Non-pigmented ciliary epithelial cell (primary cell): ENCODE measurements at regions not wholly inside any gene's neighbourhood (a gene's known extent, or its start where the extent isn't known, plus 50 kb on each side); places are given as distances from the start of the nearest gene placed in this dataset.

Experiments used
- DNase-seq: peaks from one replicate; pipeline ENCODE4 v3.0.0-alpha.2; 2010; ENCODE audit warnings: low read depth

DNA sequence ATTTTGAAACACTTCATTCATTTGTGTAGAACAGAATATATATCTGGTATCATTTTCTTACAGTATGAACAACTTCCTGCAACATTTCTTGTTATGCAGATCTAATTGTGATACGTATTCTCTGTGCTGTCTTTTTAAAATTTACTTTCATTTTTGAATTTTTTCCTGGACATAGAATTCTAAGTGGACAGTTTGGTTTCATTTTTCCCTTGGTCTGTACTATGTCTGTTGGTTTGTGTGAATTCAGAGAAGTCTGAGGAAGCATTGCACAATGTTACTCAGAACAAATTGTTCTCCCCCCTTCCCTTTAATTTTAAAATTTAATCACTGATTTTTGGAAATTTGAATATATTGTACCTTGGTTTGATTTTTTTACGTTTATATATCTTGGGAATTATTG lies 352.5 kb upstream of the PCDH20 start:
- DNase-seq = no peak

DNA sequence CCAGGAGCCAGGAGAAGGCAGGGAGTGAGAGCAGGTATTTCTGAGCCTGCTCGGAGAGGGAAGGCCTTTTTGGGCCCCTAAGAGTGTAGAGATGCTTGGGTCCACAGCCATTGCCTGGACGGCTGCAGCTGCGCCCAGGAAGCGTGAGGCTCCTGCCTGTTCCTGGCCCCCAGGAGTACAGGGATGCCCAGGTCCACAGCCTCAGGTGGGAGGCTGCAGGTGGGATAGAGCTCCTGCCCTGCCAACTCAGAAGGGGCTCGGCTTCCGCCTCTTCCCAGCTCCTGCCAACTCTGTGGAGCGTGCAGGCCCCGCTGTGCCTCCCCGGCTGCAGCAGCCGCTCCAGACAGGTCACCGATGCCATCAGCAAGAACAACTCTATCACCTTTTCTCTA lies 351.0 kb upstream of the PCDH20 start:
- no peak for DNase-seq

- no peak for DNase-seq
Measured at GRCh38 chr13:61765940-61766666, 350.5 kb upstream of the PCDH20 start.

DNA sequence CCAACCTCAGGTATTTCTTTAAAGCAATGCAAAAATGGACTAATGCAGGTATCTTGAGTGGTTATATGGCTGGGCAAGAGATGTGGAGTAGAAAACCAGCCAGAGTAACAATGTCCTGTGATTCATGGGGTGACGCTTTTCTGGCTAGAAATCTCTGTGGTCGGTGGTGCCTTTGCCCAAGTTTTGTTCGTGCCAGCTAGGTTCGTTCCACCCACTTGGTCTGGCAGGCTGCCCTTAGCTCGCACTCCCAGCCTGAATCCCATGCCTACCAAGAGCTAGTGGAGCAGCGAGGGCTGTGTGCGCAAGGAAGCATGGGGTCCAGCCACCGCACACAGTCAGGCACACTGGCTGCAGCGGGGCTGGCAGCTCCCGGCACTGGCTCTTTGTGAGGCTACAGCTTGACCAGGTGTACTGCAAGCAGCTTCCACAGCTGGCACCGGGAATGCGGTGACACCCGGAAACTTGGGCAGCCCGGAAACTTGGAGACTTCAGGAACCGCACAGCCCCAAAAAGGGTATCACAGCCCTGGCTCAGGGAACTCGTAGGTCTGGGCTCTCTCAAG lies 349.6 kb upstream of the PCDH20 start:
- DNase-seq = no peak

- no peak for DNase-seq
Measured at GRCh38 chr13:61761690-61762089, 346.0 kb upstream of the PCDH20 start.

- no peak for DNase-seq
Measured at GRCh38 chr13:61760102-61760501, 344.5 kb upstream of the PCDH20 start.

- DNase-seq = no peak
Measured at GRCh38 chr13:61756031-61756430, 340.4 kb upstream of the PCDH20 start.

GRCh38 chr13:61751039-61751438 lies 335.4 kb upstream of the PCDH20 start:
- no peak for DNase-seq

DNA sequence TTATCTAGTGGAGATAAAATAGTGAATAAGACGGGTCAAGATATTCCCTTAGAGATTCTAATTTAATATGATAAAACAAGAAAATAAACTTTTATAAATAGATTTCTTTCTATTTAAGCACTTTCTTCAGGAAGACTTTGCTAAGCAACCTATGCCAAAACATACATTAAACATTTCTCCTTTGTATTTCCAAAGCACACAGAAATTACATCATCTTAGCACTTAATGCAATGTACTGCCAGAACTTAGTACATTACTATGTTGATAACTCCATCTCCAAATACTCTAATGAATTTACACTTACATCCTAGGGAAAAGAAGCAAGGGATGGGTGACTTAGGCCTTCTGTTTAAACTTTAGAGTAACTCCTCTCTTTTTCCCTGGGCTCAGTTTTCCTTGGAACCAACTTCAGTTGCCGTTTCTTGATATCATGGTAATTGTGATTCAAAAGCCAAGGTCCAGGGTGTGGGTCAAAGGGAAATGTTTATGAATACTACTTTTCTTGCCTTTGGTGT lies 322.6 kb upstream of the PCDH20 start:
- no peak for DNase-seq

DNA sequence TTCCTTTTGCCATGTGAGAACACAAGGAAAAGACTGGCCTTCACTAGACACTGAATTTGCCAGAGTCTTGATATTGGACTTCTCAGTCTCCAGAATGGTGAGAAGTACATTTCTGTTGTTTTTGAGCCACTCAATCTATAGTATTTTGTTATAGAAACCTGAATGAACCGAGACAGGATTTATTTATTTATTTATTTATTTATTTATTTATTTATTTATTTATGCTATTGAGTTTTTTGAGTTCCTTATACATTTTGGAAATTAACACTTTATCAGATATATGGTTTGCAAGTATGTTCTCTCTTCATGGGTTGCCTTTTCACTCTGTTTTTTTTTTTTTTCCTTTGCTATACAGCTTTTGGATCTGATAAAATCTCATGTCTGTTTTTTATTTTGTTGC lies 319.0 kb upstream of the PCDH20 start:
- DNase-seq = no peak

GRCh38 chr13:61728471-61728870 lies 312.8 kb upstream of the PCDH20 start:
- no peak for DNase-seq

DNA sequence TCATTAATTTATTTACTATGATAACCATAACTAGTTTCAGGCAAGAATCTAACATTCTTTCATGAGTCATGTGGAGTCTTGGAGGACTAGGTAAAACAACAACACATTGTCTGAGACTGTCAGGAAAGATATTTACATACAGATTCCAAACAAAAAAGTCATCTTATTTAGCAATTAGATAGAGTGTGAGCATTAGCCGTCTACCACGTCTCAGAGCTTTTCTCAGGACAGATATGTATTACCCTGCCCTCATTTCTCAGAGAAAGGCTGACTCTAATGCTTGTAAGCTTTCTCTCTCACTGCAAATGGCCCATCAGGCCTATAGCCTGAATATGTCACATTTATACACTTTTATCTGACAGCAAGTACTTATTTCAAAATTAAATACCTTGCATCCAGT lies 312.1 kb upstream of the PCDH20 start:
- peak; percentile 13 for DNase-seq

- no peak for DNase-seq
Measured at GRCh38 chr13:61725806-61726205, 310.2 kb upstream of the PCDH20 start.

- DNase-seq = no peak
Measured at GRCh38 chr13:61722119-61722518, 306.5 kb upstream of the PCDH20 start.

GRCh38 chr13:61712621-61713020 lies 297.0 kb upstream of the PCDH20 start:
- DNase-seq = no peak

DNA sequence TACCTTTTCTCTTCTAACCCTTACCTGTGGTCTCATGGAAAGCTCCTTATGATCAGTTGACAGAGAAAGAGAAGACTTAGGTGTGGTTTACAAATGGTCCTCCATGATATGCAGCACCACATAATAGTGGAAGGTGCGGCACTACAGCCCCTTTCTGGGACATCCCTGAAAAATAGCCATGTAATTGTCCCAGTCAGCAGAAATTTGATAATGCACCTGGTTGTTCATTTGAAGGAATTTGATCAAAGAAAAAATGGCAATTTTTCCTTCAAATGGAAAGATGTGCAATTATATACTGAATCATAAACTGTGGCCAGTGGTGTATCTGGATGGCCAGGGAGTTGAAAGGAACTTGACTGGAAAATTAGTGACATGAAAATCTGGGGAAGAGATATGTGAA lies 293.6 kb upstream of the PCDH20 start:
- DNase-seq = no peak

- no peak for DNase-seq
Measured at GRCh38 chr13:61706899-61707298, 291.2 kb upstream of the PCDH20 start.

GRCh38 chr13:61700620-61701019 lies 285.0 kb upstream of the PCDH20 start:
- DNase-seq = no peak

DNA sequence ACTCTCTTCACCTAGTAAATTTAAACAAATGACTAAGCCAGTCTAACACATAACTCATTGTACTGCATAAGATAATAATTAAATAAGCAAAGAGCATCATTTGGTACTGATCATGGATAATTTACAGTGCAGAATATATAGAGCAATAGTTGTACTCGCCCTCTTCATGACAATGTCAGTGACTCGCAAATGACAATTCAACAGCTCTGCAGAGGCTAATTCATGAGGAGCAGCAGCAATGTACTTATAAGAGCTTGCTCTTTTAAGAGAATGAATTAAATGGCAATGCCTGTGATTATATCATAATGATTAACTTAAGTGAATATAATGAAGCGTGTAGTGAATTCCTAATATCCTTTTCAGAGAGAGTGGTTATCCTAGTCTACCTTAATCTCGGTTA lies 284.5 kb upstream of the PCDH20 start:
- no peak for DNase-seq

DNA sequence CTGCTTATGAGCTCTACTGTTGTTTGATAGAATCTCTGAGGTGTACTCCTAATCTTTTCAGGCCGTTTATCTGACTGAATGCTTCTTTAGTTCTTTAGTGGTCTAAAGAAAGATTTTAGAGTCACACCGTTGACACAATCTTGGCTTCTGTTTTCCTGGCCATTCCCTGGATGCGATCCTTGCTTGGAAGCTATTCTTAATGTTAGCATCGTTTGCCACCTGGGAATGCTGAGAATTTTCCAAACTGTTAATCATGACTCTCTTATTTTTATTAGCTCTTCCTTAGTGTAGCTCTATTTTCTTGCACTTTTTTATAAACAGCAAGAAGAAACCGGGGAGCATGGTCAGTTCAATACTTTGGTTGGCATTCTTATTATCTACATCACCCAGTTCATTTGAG lies 281.0 kb upstream of the PCDH20 start:
- DNase-seq = no peak

DNA sequence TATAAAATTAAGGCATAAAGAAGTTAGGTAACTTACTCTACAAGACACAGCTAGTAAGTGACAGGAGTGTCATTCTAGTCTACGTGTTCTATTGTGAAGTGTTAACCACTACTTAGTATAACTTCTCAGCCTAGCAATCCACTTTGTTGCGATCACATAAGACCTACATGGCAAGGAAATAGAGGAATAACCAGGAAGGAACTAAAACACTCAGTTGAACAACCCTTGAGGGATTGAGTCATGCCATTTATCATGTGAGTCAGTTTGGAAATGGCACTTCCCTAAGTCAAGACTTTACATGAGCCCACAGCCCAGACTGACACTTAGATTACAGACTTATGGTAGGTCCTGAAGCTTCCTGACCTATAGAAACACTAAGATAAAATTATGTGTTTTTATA lies 279.5 kb upstream of the PCDH20 start:
- no peak for DNase-seq

DNA sequence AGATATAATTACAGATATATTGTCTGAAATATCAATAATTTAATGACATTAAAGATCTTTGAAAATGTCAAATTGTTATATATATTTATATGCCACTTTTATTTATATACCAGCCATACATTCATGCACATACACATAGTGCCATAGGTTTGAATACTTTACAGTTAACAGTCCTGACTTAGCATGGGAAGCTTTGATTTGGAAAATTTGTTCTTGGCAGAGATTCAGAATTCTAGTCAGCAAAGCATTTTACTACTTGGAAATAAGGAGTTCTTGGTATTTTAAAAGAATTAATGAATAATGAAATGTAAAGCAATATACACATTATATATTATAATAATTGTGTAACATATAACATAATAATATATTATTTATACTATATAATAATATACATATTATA lies 277.0 kb upstream of the PCDH20 start:
- no peak for DNase-seq

- DNase-seq = no peak
Measured at GRCh38 chr13:61685682-61686012, 270.0 kb upstream of the PCDH20 start.

GRCh38 chr13:61684976-61685681 lies 269.5 kb upstream of the PCDH20 start:
- DNase-seq = no peak
